ENCODE measurements at regions not wholly inside any gene's neighbourhood (a gene's known extent, or its start where the extent isn't known, plus 50 kb on each side); places are given as distances from the start of the nearest gene placed in this dataset.

GRCh38 chr15:88716543-88717381 lies 77.9 kb downstream of the ISG20 start:
- H3K4me1 ChIP-seq: no peaks in the 10 kb centered on the region

GRCh38 chr15:88717382-88718031 lies 78.7 kb downstream of the ISG20 start:
- no peak for ATAC-seq
- Histone ChIP-seq H3K4me3 (no peak overlapping the region), H3K9me3 (no peaks in the 10 kb centered on the region), H3K27ac (no peak overlapping the region), H3K36me3 (no peaks in the 10 kb centered on the region), H3K27me3 (peaks cover 0 to 41% of the 10 kb centered on the region in 2 donors), H3K4me1 (no peaks in the 10 kb centered on the region)
- DNase-seq: no peak
- TF ChIP-seq CTCF (IDR thresholded peaks at IDR 0.05): no peak
- intact Hi-C loops (cut with DNase I): no loop called here

More at GRCh38 chr15:88716543-88717381, 77.9 kb downstream of the ISG20 start:
- intact Hi-C loops (cut with DNase I): no loop called here
- no peak overlapping the region for H3K4me3 ChIP-seq
- no peak for ATAC-seq
- H3K27me3 ChIP-seq: peaks cover 0 to 41% of the 10 kb centered on the region in 2 donors
- no peak for DNase-seq
- H3K36me3 ChIP-seq: no peaks in the 10 kb centered on the region
- no peak for TF ChIP-seq CTCF (IDR thresholded peaks at IDR 0.05)
- no peak overlapping the region for H3K27ac ChIP-seq
- no peaks in the 10 kb centered on the region for H3K9me3 ChIP-seq

- ATAC-seq: no peak
These were observed 79.9 kb downstream of the ISG20 start for GRCh38 chr15:88718731-88719130.

GRCh38 chr15:88719654-88720053 lies 80.8 kb downstream of the ISG20 start:
- ATAC-seq (no peak), DNase-seq (no peak)
- no peaks in the 10 kb centered on the region for H3K4me1 ChIP-seq
- H3K27ac ChIP-seq: no peak overlapping the region
- no peak for TF ChIP-seq CTCF (IDR thresholded peaks at IDR 0.05)
- no peak overlapping the region for H3K4me3 ChIP-seq
- intact Hi-C loops (cut with DNase I): no loop called here
- no peaks in the 10 kb centered on the region for H3K36me3 ChIP-seq
- peaks cover 0 to 27% of the 10 kb centered on the region in 2 donors for H3K27me3 ChIP-seq
- no peaks in the 10 kb centered on the region for H3K9me3 ChIP-seq

More at GRCh38 chr15:88718731-88719130, 79.9 kb downstream of the ISG20 start:
- intact Hi-C loops (cut with DNase I): no loop called here
- no peak for DNase-seq
- H3K9me3 ChIP-seq: no peaks in the 10 kb centered on the region
- H3K4me1 ChIP-seq: no peaks in the 10 kb centered on the region
- no peaks in the 10 kb centered on the region for H3K36me3 ChIP-seq
- H3K4me3 ChIP-seq: no peak overlapping the region
- no peak for TF ChIP-seq CTCF (IDR thresholded peaks at IDR 0.05)
- H3K27me3 ChIP-seq: peaks cover 0 to 34% of the 10 kb centered on the region in 2 donors
- no peak overlapping the region for H3K27ac ChIP-seq
